ENCODE measurements at regions not wholly inside any gene's neighbourhood (a gene's known extent, or its start where the extent isn't known, plus 50 kb on each side); places are given as distances from the start of the nearest gene placed in this dataset.

- no peak for DNase-seq (ENCODE audit: low spot score)
Measured at GRCh38 chr4:128386761-128387599, 99.4 kb upstream of the PGRMC2 start.

GRCh38 chr4:128385683-128386304, 98.2 kb upstream of the PGRMC2 start:
- no peak for DNase-seq (ENCODE audit: low spot score)

- DNase-seq (ENCODE audit: low spot score): no peak
Measured at GRCh38 chr4:128384765-128385598, 97.4 kb upstream of the PGRMC2 start.

GRCh38 chr4:128384091-128384520, 96.5 kb upstream of the PGRMC2 start:
- DNase-seq (ENCODE audit: low spot score): no peak

GRCh38 chr4:128381748-128382559, 94.3 kb upstream of the PGRMC2 start:
- DNase-seq (ENCODE audit: low spot score): no peak

GRCh38 chr4:128380306-128380705, 92.7 kb upstream of the PGRMC2 start:
- no peak for DNase-seq (ENCODE audit: low spot score)

GRCh38 chr4:128379860-128380259, 92.2 kb upstream of the PGRMC2 start:
- no peak for DNase-seq (ENCODE audit: low spot score)

GRCh38 chr4:128378668-128379067, 91.1 kb upstream of the PGRMC2 start:
- DNase-seq (ENCODE audit: low spot score): no peak

- DNase-seq (ENCODE audit: low spot score): no peak
Measured at GRCh38 chr4:128376958-128377357, 89.3 kb upstream of the PGRMC2 start.

GRCh38 chr4:128376303-128376702, 88.7 kb upstream of the PGRMC2 start:
- DNase-seq (ENCODE audit: low spot score): no peak

GRCh38 chr4:128373628-128374027, 86.0 kb upstream of the PGRMC2 start:
- DNase-seq (ENCODE audit: low spot score): no peak

GRCh38 chr4:128371876-128372275, 84.3 kb upstream of the PGRMC2 start:
- no peak for DNase-seq (ENCODE audit: low spot score)

- no peak for DNase-seq (ENCODE audit: low spot score)
Measured at GRCh38 chr4:128371001-128371777, 83.6 kb upstream of the PGRMC2 start.

- no peak for DNase-seq (ENCODE audit: low spot score)
Measured at GRCh38 chr4:128366212-128366611, 78.6 kb upstream of the PGRMC2 start.

- no peak for DNase-seq (ENCODE audit: low spot score)
Measured at GRCh38 chr4:128364565-128364964, 77.0 kb upstream of the PGRMC2 start.

GRCh38 chr4:128363966-128364365, 76.4 kb upstream of the PGRMC2 start:
- no peak for DNase-seq (ENCODE audit: low spot score)

- no peak for DNase-seq (ENCODE audit: low spot score)
Measured at GRCh38 chr4:128362760-128363159, 75.1 kb upstream of the PGRMC2 start.

- DNase-seq (ENCODE audit: low spot score): no peak
Measured at GRCh38 chr4:128359422-128359821, 71.8 kb upstream of the PGRMC2 start.

- DNase-seq (ENCODE audit: low spot score): no peak
Measured at GRCh38 chr4:128358913-128359279, 71.3 kb upstream of the PGRMC2 start.

GRCh38 chr4:128358231-128358912, 70.8 kb upstream of the PGRMC2 start:
- DNase-seq (ENCODE audit: low spot score): no peak

- no peak for DNase-seq (ENCODE audit: low spot score)
Measured at GRCh38 chr4:128357286-128357685, 69.7 kb upstream of the PGRMC2 start.
